Fibroblast of lung (primary cell): ENCODE measurements at regions not wholly inside any gene's neighbourhood (a gene's known extent, or its start where the extent isn't known, plus 50 kb on each side); places are given as distances from the start of the nearest gene placed in this dataset.

Source experiments
- DNase-seq, 2 donors: peaks; one replicate each; pipeline versions ENCODE4 v3.0.0 to v3.0.0-alpha.2; 2010; ENCODE audit warnings: low read depth in 2 of 2
- H2AFZ ChIP-seq: 2 replicates; pipeline ENCODE4 v1.5.1; 2012; ENCODE audit warnings: low read length, control low read depth, inconsistent platforms
- H3K27ac ChIP-seq: 2 replicates; pipeline ENCODE4 v1.5.1; 2011; ENCODE audit warnings: low read length, control low read depth; ENCODE audit not compliant: insufficient read depth
- H3K27me3 ChIP-seq: 2 replicates; pipeline ENCODE4 v1.5.1; 2011; ENCODE audit warnings: mild to moderate bottlenecking, low read length; ENCODE audit not compliant: control insufficient read depth, insufficient read depth
- H3K36me3 ChIP-seq: 2 replicates; pipeline ENCODE4 v1.5.1; 2011; ENCODE audit warnings: low read length; ENCODE audit not compliant: control insufficient read depth, insufficient read depth
- H3K4me1 ChIP-seq: 2 replicates; pipeline ENCODE4 v1.5.1; 2011; ENCODE audit warnings: low read length; ENCODE audit not compliant: control insufficient read depth, insufficient read depth; ENCODE audit errors: extremely low read depth
- H3K4me2 ChIP-seq: 2 replicates; pipeline ENCODE4 v1.5.1; 2011; ENCODE audit warnings: low read length, control low read depth; ENCODE audit not compliant: insufficient read depth; ENCODE audit errors: extremely low read depth
- H3K4me3 ChIP-seq, 4 experiments: fragments of 200-600 bp in 1 of 4; sonication (generic) in 1 of 4; replicated peaks in 1 of 4; 2 replicates each; pipeline ENCODE4 v1.5.1; 2011 to 2016; ENCODE audit warnings: low read length in 4 of 4, low read depth in 3 of 4, mild to moderate bottlenecking in 3 of 4, control low read depth in 2 of 4, inconsistent platforms in 1 of 4, mixed read lengths in 1 of 4; ENCODE audit not compliant: insufficient read depth in 1 of 4; ENCODE audit errors: control extremely low read depth in 1 of 4
- H3K79me2 ChIP-seq: 2 replicates; pipeline ENCODE4 v1.5.1; 2012; ENCODE audit warnings: mild to moderate bottlenecking, low read length, inconsistent platforms; ENCODE audit not compliant: control insufficient read depth, insufficient read depth
- H3K9ac ChIP-seq: 2 replicates; pipeline ENCODE4 v1.5.1; 2011; ENCODE audit warnings: mild to moderate bottlenecking, low read length, control low read depth; ENCODE audit not compliant: insufficient read depth
- H3K9me3 ChIP-seq: 2 replicates; pipeline ENCODE4 v1.5.1; 2012; ENCODE audit warnings: low read depth, low read length; ENCODE audit not compliant: control insufficient read depth, insufficient read depth
- H4K20me1 ChIP-seq: 2 replicates; pipeline ENCODE4 v1.5.1; 2011; ENCODE audit warnings: low read length; ENCODE audit not compliant: control insufficient read depth, insufficient read depth; ENCODE audit errors: extremely low read depth
- CTCF ChIP-seq, 2 donors: IDR thresholded peaks in 1 of 2; conservative IDR thresholded peaks in 1 of 2; 1 replicate in 1 of 2; 2 replicates in 1 of 2; pipeline ENCODE4 v1.5.1; 2011 to 2012; ENCODE audit warnings: low read length in 2 of 2, control low read depth in 1 of 2, inconsistent platforms in 1 of 2, low read depth in 1 of 2, mild to moderate bottlenecking in 1 of 2
- EZH2 ChIP-seq: IDR thresholded peaks from 2 replicates; pipeline ENCODE4 v1.5.1; 2012; ENCODE audit warnings: low read length, control low read depth, mild to moderate bottlenecking; ENCODE audit errors: missing control alignments

DNA sequence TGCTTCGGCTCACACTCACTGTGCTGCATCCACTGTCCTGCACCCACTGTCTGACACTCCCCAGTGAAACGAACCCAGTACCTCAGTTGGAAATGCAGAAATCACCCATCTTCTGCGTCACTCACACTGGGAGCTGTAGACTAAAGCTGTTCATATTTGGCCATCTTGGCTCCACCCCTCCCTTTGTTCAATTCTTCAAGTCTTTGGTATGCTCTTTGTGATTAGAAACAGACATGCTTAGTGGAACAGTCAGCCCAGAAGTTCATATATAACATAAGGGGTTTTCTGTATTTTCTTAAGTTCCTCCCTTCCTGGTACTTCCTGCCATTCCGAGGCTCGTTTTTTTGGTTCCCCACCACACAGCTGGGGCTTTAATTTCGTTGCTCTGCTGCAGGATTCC, 398.5 kb upstream of the DYNLRB2 start:
- TF ChIP-seq CTCF (conservative IDR thresholded peaks at IDR 0.05 in 1 of 2, IDR thresholded peaks at IDR 0.05 in 1 of 2; ENCODE audit: low read depth in 1 of 2, low read length in 2 of 2), result no peak
- TF ChIP-seq EZH2, result no peak
- DNase-seq, result no peak
- Histone ChIP-seq H3K79me2 (no peaks in the 10 kb centered on the region), H3K4me2 (no peak overlapping the region), H4K20me1 (no peaks in the 10 kb centered on the region), H3K9ac (no peak overlapping the region), H3K4me3 (no peak overlapping the region), H3K36me3 (no peaks in the 10 kb centered on the region), H3K27ac (no peak overlapping the region), H2AFZ (no peak overlapping the region), H3K9me3 (no peaks in the 10 kb centered on the region), H3K4me1 (no peaks in the 10 kb centered on the region), H3K27me3 (no peaks in the 10 kb centered on the region)

DNA sequence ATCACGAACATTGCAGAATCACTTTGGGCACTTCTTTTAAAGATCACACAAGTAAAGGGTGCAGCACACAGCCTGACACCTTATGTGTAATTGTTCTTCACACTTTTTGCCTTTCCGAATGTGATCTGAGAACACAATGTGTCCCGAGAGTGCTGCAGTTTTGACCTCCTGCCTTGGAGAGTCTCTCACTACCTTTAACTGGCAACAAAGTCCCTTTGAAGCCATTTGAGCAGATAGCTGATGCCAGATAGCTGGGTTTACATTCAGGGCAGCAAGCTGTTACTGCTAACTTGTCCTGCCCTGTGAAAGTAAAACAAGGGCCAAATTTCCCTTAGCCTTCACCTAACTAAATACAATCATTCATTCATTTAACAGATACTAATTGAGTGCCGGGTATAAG, 411.0 kb upstream of the DYNLRB2 start:
- H3K27ac ChIP-seq, result no peak overlapping the region
- H3K9ac ChIP-seq, result no peak overlapping the region
- H3K36me3 ChIP-seq, result no peaks in the 10 kb centered on the region
- no peaks in the 10 kb centered on the region for H3K9me3 ChIP-seq
- DNase-seq, result no peak
- H3K4me3 ChIP-seq, result no peak overlapping the region
- H3K4me1 ChIP-seq, result no peaks in the 10 kb centered on the region
- H4K20me1 ChIP-seq, result no peaks in the 10 kb centered on the region
- no peak overlapping the region for H2AFZ ChIP-seq
- H3K27me3 ChIP-seq, result no peaks in the 10 kb centered on the region
- no peaks in the 10 kb centered on the region for H3K79me2 ChIP-seq
- TF ChIP-seq EZH2, result no peak
- TF ChIP-seq CTCF (conservative IDR thresholded peaks at IDR 0.05 in 1 of 2, IDR thresholded peaks at IDR 0.05 in 1 of 2; ENCODE audit: low read depth in 1 of 2, low read length in 2 of 2), result no peak
- H3K4me2 ChIP-seq, result no peak overlapping the region

GRCh38 chr16:80125677-80126076, 415.1 kb upstream of the DYNLRB2 start:
- Histone ChIP-seq H4K20me1 (no peaks in the 10 kb centered on the region), H3K27ac (no peak overlapping the region), H2AFZ (no peak overlapping the region), H3K4me1 (no peaks in the 10 kb centered on the region), H3K27me3 (no peaks in the 10 kb centered on the region), H3K4me3 (no peak overlapping the region), H3K79me2 (no peaks in the 10 kb centered on the region), H3K36me3 (no peaks in the 10 kb centered on the region), H3K4me2 (no peak overlapping the region), H3K9ac (no peak overlapping the region), H3K9me3 (no peaks in the 10 kb centered on the region)
- TF ChIP-seq CTCF (conservative IDR thresholded peaks at IDR 0.05 in 1 of 2, IDR thresholded peaks at IDR 0.05 in 1 of 2; ENCODE audit: low read depth in 1 of 2, low read length in 2 of 2) (no peak), EZH2 (no peak)
- peak in 1 of 2 donors; percentile 16 for DNase-seq
